GM21529 (cell line): ENCODE measurements at regions not wholly inside any gene's neighbourhood (a gene's known extent, or its start where the extent isn't known, plus 50 kb on each side); places are given as distances from the start of the nearest gene placed in this dataset.

Experiments used
- ATAC-seq: cut with Tn5 transposase; IDR thresholded peaks from one replicate; pipeline ENCODE4 v1.9.1; 2021; ENCODE audit not compliant: unreplicated experiment

- ATAC-seq: no peak
Measured at GRCh38 chr2:234286118-234286598, 210.7 kb downstream of the ARL4C start.

DNA sequence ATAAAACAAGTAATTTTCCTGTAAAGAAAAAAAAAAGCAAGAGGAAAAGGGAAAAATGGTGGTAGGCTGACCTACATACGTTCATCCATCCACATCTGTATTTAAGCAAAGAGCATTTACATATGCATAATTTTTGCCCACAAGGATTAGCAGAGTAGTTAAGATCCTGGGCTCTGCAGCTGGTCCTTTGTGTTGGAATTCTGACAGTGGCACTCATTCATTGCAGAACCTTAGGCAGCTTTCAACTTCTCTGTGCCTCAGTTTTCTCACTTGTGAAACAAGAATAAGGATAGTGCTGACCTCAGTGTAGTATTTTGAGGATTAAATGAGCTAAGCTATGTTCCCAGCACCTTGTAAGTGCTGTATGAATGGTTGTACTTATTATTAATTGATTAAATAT, 211.3 kb downstream of the ARL4C start:
- ATAC-seq: no peak

DNA sequence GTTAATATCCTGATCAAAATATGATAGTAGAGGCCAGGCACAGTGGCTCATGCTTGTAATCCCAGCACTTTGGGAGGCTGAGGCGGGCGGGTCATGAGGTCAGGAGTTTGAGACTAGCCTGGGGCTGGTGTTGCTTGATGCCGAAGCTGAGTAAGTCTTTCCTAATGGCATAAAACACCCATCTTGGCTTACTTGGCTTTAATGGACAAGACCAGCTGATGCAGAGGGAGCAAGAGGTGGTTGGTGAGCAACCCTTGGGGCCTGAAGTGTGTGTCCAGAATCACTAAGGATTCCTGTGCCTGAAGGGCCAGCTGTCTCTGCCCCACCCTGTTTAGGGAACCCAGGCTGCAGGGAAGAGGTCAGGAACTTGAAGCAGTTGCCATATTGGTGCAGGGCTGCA, 217.2 kb downstream of the ARL4C start:
- ATAC-seq: no peak

- ATAC-seq: no peak
Measured at GRCh38 chr2:234278556-234279255, 218.2 kb downstream of the ARL4C start.

DNA sequence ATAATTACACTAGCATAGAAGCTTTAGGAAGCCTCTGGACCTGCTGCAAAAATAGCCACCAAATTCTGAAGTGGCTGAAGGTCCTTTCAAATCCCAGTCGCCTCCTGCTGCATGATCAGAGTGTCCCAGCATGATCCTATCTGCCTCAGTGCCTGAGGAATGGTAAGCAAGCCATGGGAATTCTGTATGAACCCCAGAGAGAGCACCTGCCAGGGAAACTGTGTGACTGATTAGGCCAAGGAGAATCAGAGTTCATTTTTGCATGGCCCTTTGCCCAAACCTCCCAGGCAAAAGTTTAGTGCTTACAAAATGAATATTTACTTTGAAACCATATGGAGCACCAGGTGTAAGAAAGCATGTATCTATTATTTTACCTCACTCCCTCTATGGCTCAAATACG, 221.4 kb downstream of the ARL4C start:
- no peak for ATAC-seq

DNA sequence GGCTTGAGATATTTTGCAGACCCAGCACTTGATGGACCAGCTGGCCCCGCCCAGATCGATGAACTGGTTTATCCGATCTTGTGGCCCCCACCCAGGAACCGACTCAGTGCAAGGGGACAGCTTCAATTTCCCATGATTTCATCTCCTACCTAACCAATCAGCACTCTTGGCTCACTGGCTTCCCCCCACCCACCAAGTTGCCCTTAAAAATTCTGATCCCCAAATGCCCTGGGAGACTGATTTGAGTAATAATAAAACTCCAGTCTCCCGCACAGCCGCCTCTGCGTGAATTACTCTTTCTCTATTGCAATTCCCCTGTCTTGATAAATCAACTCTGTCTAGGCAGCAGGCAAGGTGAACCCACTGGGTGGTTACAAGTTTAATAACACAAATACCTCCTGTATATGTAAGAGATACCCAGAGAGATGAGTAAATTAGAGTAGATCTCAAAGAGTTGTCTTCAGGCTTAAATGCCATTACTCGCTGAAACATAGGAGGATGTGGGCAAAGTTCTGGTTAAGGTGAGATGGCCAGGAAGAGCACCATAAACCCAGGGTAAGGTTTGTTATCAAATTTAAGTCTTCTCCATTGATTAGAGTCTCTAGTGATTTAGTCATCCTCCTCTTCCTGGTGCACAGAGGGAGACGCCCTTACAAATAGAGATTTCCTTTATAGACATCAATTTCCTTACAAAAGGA, 222.8 kb downstream of the ARL4C start:
- ATAC-seq: no peak

DNA sequence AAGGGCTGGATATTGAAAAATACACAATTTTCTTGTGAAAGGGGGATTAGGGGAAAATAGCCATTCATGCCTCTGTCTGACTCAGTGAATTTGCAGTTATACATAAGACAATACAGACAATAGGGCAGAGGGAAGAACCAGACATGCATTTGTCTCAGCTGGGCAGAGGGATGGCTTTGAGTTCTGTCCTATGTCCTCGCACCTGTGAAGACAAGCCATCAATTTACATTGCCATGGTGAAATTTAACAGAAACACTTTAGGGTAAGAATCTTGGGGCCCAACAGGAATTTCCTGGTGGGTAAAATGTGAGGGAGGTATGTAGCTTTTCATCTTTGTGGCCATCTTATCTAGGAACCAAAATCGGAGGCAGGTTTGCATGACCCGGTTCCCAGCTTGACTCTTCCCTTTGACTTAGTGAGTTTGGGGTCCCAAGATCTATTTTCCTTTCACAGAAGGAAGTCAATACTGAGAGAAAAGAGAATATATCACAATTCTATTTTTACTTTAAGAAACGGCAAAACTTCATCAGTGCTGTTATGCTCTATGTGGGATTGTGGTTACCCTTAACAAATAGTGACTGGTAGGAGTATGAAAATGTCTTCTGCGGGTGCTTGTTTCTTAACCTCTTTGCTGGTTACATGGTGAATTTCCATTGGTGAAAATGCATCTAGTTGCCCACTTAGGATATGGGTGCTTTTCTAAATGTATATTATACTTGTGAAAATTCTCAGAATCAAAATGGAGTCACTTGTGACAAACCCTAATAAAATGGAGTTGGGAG, 221.8 kb downstream of the SPP2 start:
- ATAC-seq: no peak

GRCh38 chr2:234271338-234271737, 220.8 kb downstream of the SPP2 start:
- ATAC-seq: no peak

- ATAC-seq: no peak
Measured at GRCh38 chr2:234269769-234270204, 219.3 kb downstream of the SPP2 start.

- no peak for ATAC-seq
Measured at GRCh38 chr2:234267534-234267933, 217.0 kb downstream of the SPP2 start.

DNA sequence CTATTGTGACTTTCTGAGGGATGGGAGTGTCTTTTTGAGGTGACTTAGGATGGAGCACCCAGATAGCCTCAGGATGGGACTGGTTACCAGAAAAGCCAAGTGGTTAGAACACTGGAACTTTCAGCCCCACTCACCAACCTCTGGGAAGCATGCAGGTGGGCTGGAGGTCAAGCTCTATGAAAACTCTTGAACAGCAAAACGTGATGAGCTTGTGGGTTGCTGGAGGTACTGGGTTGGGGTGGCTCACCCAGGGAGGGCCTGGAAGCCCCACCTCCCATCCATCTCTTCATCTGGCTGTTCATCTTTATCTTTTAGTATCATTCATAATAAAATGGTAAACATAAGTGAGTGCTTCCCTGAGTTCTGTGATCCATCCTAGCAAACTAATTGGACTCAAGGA, 216.4 kb downstream of the SPP2 start:
- ATAC-seq: no peak

- no peak for ATAC-seq
Measured at GRCh38 chr2:234265206-234265605, 214.7 kb downstream of the SPP2 start.

DNA sequence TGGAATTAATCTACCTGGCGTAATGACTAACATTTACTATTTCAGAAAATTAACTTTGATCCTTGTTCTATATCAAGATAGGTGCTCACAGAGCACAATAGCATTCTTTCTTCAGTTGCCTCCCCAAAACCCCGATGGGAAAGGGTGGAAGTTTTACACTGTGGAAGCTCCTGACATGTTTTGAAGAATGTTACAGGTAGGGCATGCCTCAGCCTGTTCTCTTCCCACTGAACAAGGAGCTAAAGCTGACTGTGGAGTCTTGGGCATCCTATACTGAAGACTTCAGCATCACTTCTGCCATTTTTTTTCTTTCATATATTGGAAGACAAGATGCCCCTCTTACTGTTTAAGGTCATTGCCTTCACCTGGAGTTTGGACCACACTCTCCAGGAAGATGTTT, 211.2 kb downstream of the SPP2 start:
- ATAC-seq: no peak

DNA sequence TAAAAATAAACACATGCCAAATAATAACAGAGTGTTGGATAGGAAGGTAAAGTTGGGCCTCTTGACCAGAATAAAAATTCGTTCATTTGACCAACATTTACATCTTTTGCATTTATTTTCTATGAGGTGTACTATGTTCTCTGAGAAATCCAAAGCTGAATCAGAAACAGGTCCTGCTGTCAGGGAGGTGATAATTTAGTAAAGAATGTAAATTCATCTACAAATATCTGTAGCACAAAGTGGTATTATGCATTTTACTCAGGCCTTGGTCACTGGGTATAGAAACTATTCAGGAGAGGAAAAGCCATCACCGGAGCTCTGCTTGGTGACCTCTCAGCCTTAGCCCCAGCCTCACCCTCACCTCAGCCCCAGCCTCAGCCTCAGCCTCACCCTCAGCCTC, 208.9 kb downstream of the SPP2 start:
- no peak for ATAC-seq

DNA sequence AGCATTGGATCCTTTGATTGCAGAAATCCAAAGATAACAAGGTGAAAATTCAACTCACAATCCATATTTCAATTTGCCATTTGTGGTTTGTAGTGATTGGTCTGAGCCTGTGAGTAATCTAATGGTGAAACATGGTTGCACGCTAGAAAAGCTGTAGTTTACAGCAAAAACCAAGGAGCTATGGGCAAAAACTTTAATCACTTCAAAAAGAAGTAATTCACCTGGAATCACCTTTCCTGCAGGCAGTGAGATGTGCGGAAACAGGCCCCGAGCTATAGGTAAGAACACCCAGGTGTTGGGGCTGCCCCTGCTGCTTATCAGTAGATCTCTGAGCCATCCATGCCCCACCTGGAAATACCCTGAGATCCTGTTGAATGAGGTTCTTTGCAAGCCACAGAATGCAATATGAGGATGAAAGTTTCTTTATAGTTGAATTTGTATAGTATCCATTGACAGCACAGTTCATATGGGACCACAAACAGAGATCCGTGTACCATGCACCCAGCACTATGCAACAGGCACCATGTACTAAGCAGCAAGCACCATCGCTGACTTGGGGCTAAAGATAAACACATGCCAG, 208.2 kb downstream of the SPP2 start:
- no peak for ATAC-seq

DNA sequence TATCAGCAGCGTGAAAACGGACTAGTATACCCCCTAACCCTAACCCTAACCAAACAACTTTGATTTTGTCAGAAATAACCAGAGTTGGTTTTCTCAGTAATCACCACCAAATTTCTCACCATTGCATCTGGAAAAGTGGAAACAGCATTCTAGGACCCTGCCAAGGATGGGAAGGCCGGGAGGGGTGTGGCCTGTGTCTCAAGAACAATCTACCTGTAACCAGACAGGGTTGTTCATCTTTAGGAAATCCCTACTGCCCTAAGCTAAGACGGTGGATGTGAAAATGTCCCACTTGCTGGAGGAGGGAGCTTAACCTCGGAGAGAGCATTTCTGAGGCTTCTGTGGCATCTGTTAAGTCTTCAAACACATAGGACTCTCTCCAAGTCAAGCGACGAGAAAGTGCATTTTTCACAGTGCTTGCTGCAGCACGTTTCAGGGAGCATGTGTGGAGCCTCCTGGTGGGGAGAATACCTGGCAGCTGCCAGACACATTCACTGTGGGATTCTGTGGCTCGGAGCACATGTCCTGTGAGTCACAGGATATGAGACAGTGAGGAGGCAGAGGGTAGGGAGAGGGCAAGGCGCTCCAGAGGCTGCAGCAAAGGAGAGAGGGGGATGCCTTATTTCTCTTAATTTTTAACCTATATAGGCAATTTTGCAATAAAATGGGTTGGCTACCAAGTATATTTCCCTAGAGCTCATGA, 207.5 kb downstream of the SPP2 start:
- no peak for ATAC-seq

GRCh38 chr2:234256516-234256915, 206.0 kb downstream of the SPP2 start:
- no peak for ATAC-seq

DNA sequence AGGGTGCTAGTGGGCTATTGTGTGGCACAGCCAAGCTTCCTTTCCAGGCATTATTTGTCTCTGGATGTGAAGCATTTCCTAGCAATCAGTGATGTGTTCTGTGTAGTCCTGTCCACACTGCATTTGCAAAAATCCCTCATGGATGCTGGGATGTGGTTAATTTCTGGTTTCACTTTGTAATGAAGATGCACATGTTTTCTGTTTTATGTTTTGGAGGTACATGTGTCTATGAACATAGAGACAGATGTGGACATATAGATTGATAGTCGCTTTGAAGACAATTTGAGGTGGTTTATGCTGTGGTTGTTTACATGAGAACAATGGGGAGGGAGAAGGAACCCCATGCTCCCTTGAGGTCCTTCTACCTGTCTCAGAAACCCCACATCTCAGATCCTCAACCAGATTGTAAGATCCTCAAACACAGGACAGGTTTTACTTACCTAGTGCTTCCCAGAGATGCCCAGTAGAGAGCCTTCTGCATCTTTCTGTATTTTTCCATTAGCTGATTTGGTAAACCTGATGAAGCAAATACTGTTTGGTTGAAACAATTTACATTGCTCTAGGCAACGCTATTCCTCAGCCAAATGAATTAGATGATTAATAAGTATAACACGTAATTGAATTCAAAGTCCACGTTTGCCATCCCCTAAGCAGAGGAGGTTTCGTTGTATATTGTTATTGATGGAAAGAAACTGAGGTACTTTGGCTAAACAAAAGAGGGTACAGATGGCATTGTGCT, 204.4 kb downstream of the SPP2 start:
- ATAC-seq: no peak

- ATAC-seq: no peak
Measured at GRCh38 chr2:234252772-234253171, 202.3 kb downstream of the SPP2 start.
